PC-9 (cell line): ENCODE measurements at regions not wholly inside any gene's neighbourhood (a gene's known extent, or its start where the extent isn't known, plus 50 kb on each side); places are given as distances from the start of the nearest gene placed in this dataset.

ENCODE experiments used
- BruUV-seq: library from RNA; stranded (reverse); fragments of 400-500 nt; replicated peaks from 2 replicates; lab custom pipeline; 2021; lab: Mats Ljungman, UMichigan
- CTCF ChIA-PET: fragments of 300-600 bp; sonication (Branson Sonifier 250); formaldehyde crosslinking; loops from one replicate; lab custom pipeline; 2022; ENCODE audit warnings: antibody characterized with exemption; lab: Charles Lee
- POLR2A ChIA-PET: fragments of 300-600 bp; sonication (Branson Sonifier 250); formaldehyde crosslinking; loops from one replicate; lab custom pipeline; 2022; ENCODE audit warnings: antibody characterized with exemption; ENCODE audit not compliant: unreplicated experiment; lab: Charles Lee
- DNase-seq, 2 experiments: peaks; one replicate each; pipeline versions ENCODE4 v3.0.0 to v3.0.0-alpha.2; 2015 to 2022; ENCODE audit warnings: mixed read lengths in 1 of 2
- H2AFZ ChIP-seq: fragments of 200-600 bp; sonication (generic); 2 replicates; pipeline ENCODE4 v1.8.1; 2017; ENCODE audit warnings: antibody characterized with exemption
- H3F3A ChIP-seq: fragments of 200-600 bp; sonication (generic); 2 replicates; pipeline ENCODE4 v1.8.1; 2017; ENCODE audit warnings: antibody characterized with exemption, mild to moderate bottlenecking, low read depth; ENCODE audit not compliant: insufficient read depth
- H3K27ac ChIP-seq: fragments of 200-600 bp; sonication (generic); 2 replicates; pipeline ENCODE4 v1.6.1; 2016; ENCODE audit warnings: mixed run types
- H3K27me3 ChIP-seq: fragments of 200-600 bp; sonication (generic); 2 replicates; pipeline ENCODE4 v1.6.1; 2016; ENCODE audit warnings: low read depth, mixed run types; ENCODE audit not compliant: insufficient read depth
- H3K36me3 ChIP-seq: fragments of 200-600 bp; sonication (generic); 2 replicates; pipeline ENCODE4 v1.6.1; 2016; ENCODE audit warnings: low read depth, mixed run types
- H3K4me1 ChIP-seq: fragments of 200-600 bp; sonication (generic); replicated peaks from 2 replicates; pipeline ENCODE4 v1.6.1; 2016; ENCODE audit warnings: mixed run types; ENCODE audit not compliant: insufficient read depth
- H3K4me2 ChIP-seq: fragments of 200-600 bp; sonication (generic); 2 replicates; pipeline ENCODE4 v1.6.1; 2017; ENCODE audit warnings: mixed run types
- H3K4me3 ChIP-seq: fragments of 200-600 bp; sonication (generic); 2 replicates; pipeline ENCODE4 v1.6.1; 2016; ENCODE audit warnings: mixed run types
- H3K79me2 ChIP-seq: fragments of 200-600 bp; sonication (generic); 2 replicates; pipeline ENCODE4 v1.6.1; 2017; ENCODE audit warnings: low read depth, mixed run types
- H3K9me2 ChIP-seq: fragments of 200-600 bp; sonication (generic); 2 replicates; pipeline ENCODE4 v1.8.1; 2017; ENCODE audit warnings: mild to moderate bottlenecking; ENCODE audit not compliant: insufficient read depth
- H3K9me3 ChIP-seq: fragments of 200-600 bp; sonication (generic); 2 replicates; pipeline ENCODE4 v1.8.1; 2016; ENCODE audit warnings: low read depth; ENCODE audit not compliant: insufficient read depth
- H4K20me1 ChIP-seq: fragments of 200-600 bp; sonication (generic); 2 replicates; pipeline ENCODE4 v1.8.1; 2017; ENCODE audit not compliant: insufficient read depth
- CTCF ChIP-seq: fragments of 200-600 bp; sonication (generic); conservative IDR thresholded peaks from 2 replicates; pipeline ENCODE4 v1.6.1; 2017; ENCODE audit warnings: mixed run types, antibody characterized with exemption, mild to moderate bottlenecking, moderate library complexity
- EZH2 ChIP-seq: fragments of 200-600 bp; sonication (generic); IDR thresholded peaks from 2 replicates; pipeline ENCODE4 v1.8.0; 2017; ENCODE audit warnings: antibody characterized with exemption, low read depth
- intact Hi-C: fragments of 100-400 bp; cut with micrococcal nuclease; formaldehyde crosslinking; loops from one replicate; pipeline ENCODE4 v1.10.0; 2022; ENCODE audit not compliant: unreplicated experiment

- Histone ChIP-seq H3K4me3 (peak overlapping the region; percentile 77), H3K4me1 (peaks cover 13% of the 10 kb centered on the region), H4K20me1 (peaks cover 12% of the 10 kb centered on the region; the same call in 1 of the 2 replicates), H3K9me3 (no peaks in the 10 kb centered on the region), H3K4me2 (peak overlapping the region; percentile 87), H3K79me2 (peaks cover 49% of the 10 kb centered on the region), H3K9me2 (no peaks in the 10 kb centered on the region), H3K27me3 (no peaks in the 10 kb centered on the region), H3F3A (no peaks in the 10 kb centered on the region), H3K27ac (no peak overlapping the region), H3K36me3 (no peaks in the 10 kb centered on the region), H2AFZ (peak overlapping the region; percentile 96)
- CTCF ChIA-PET, result interaction anchor here (0.6 kb wide), 1 partner anchor 48 kb away, joined by 3 read pairs; no protein-coding TSS in a partner anchor
- POLR2A ChIA-PET, result no interaction called here
- TF ChIP-seq EZH2 (no peak), CTCF (no peak)
- BruUV-seq, result no TSS peak
- DNase-seq, result no peak
- intact Hi-C loops, result loop anchor here (1.0 to 5.0 kb wide), 2 partner anchors 46 to 86 kb away; no protein-coding TSS in a partner anchor
Observed at GRCh38 chr22:25448435-25449051, 115.9 kb upstream of the GRK3 start.

GRCh38 chr22:25449781-25450317, 114.6 kb upstream of the GRK3 start:
- ChIA-PET POLR2A (no interaction called here), CTCF (no interaction called here)
- intact Hi-C loops, result loop anchor here (5.0 kb wide), 1 partner anchor 48 kb away; no protein-coding TSS in a partner anchor

GRCh38 chr22:25451480-25452114, 112.9 kb upstream of the GRK3 start:
- POLR2A ChIA-PET, result no interaction called here
- Histone ChIP-seq H3K27me3 (no peaks in the 10 kb centered on the region), H3K9me3 (no peaks in the 10 kb centered on the region), H3K9me2 (no peaks in the 10 kb centered on the region), H3K4me3 (no peak overlapping the region), H2AFZ (no peak overlapping the region), H4K20me1 (peaks cover 14% of the 10 kb centered on the region), H3K79me2 (peaks cover 49% of the 10 kb centered on the region), H3F3A (no peaks in the 10 kb centered on the region), H3K4me2 (no peak overlapping the region), H3K27ac (no peak overlapping the region), H3K4me1 (peaks cover 13% of the 10 kb centered on the region), H3K36me3 (no peaks in the 10 kb centered on the region)
- CTCF ChIA-PET, result no interaction called here
- intact Hi-C loops, result no loop called here
- no peak for DNase-seq
- TF ChIP-seq EZH2 (no peak), CTCF (no peak)
- no TSS peak for BruUV-seq

More at GRCh38 chr22:25449781-25450317, 114.6 kb upstream of the GRK3 start:
- no peak overlapping the region for H3K4me3 ChIP-seq
- DNase-seq, result no peak
- BruUV-seq, result no TSS peak
- peaks cover 12% of the 10 kb centered on the region; the same call in 1 of the 2 replicates for H4K20me1 ChIP-seq
- H3K27me3 ChIP-seq, result no peaks in the 10 kb centered on the region
- H3K36me3 ChIP-seq, result no peaks in the 10 kb centered on the region
- H3K79me2 ChIP-seq, result peaks cover 49% of the 10 kb centered on the region
- peak overlapping the region; percentile 87 for H3K4me2 ChIP-seq
- H3K9me3 ChIP-seq, result no peaks in the 10 kb centered on the region
- H3K4me1 ChIP-seq, result peaks cover 13% of the 10 kb centered on the region
- no peaks in the 10 kb centered on the region for H3K9me2 ChIP-seq
- H3F3A ChIP-seq, result no peaks in the 10 kb centered on the region
- H2AFZ ChIP-seq, result no peak overlapping the region
- TF ChIP-seq EZH2 (no peak), CTCF (no peak)
- no peak overlapping the region for H3K27ac ChIP-seq
